Endodermal cell (in vitro differentiated cells): ENCODE measurements at regions not wholly inside any gene's neighbourhood (a gene's known extent, or its start where the extent isn't known, plus 50 kb on each side); places are given as distances from the start of the nearest gene placed in this dataset.

Experiments
- DNase-seq: peaks from one replicate; pipeline ENCODE4 v3.0.0-alpha.2; 2017
- H3K27ac ChIP-seq: 2 replicates; pipeline ENCODE4 v1.5.1; 2013; ENCODE audit warnings: mild to moderate bottlenecking, low read depth, low read length, moderate library complexity
- H3K27me3 ChIP-seq: 2 replicates; pipeline ENCODE4 v1.6.1; 2013; ENCODE audit warnings: mild to moderate bottlenecking, low read length, moderate library complexity; ENCODE audit not compliant: insufficient read depth, control insufficient read depth, poor library complexity, severe bottlenecking
- H3K36me3 ChIP-seq: 2 replicates; pipeline ENCODE4 v1.7.0; 2013; ENCODE audit warnings: mild to moderate bottlenecking, low read length, moderate library complexity; ENCODE audit not compliant: control insufficient read depth, insufficient read depth
- H3K4me1 ChIP-seq: one replicate; pipeline ENCODE4 v1.7.0; 2013; ENCODE audit warnings: low read length; ENCODE audit not compliant: control insufficient read depth, insufficient read depth
- H3K4me3 ChIP-seq: 2 replicates; pipeline ENCODE4 v1.5.1; 2013; ENCODE audit warnings: mild to moderate bottlenecking, low read length, moderate library complexity
- H3K9ac ChIP-seq: 2 replicates; pipeline ENCODE4 v1.6.1; 2013; ENCODE audit warnings: mild to moderate bottlenecking, low read length, moderate library complexity; ENCODE audit not compliant: poor library complexity, severe bottlenecking; ENCODE audit errors: extremely low read depth
- H3K9me3 ChIP-seq: 2 replicates; pipeline ENCODE4 v1.6.1; 2013; ENCODE audit warnings: mild to moderate bottlenecking, low read length, moderate library complexity; ENCODE audit not compliant: control insufficient read depth
- H3K27ac Mint-ChIP-seq: 2 replicates; pipeline ENCODE4 v1.8.0; 2020; ENCODE audit warnings: mixed read lengths
- H3K27me3 Mint-ChIP-seq: 2 replicates; pipeline ENCODE4 v1.8.0; 2021; ENCODE audit warnings: mild to moderate bottlenecking, mixed read lengths; ENCODE audit not compliant: insufficient read depth
- H3K36me3 Mint-ChIP-seq: 2 replicates; pipeline ENCODE4 v1.8.0; 2020; ENCODE audit warnings: low read depth, mixed read lengths
- H3K4me1 Mint-ChIP-seq: 2 replicates; pipeline ENCODE4 v1.8.0; 2020; ENCODE audit warnings: mixed read lengths
- H3K4me3 Mint-ChIP-seq: 2 replicates; pipeline ENCODE4 v1.8.0; 2020; ENCODE audit warnings: mild to moderate bottlenecking, moderate library complexity, mixed read lengths
- H3K9me3 Mint-ChIP-seq: 2 replicates; pipeline ENCODE4 v1.8.0; 2020; ENCODE audit warnings: mild to moderate bottlenecking, mixed read lengths
- WGBS, 2 experiments: methylation state at CpG; one replicate each; pipeline versions ENCODE4 v1.1.5 to v1.1.7; 2013; ENCODE audit warnings: missing lambda C conversion rate in 2 of 2, mixed read lengths in 1 of 2; ENCODE audit not compliant: insufficient coverage in 1 of 2, insufficient read length in 1 of 2; 5-methylcytosine and 5-hydroxymethylcytosine counted together
- TF ChIP-seq, protein P1 (sequence below): fragments of 200-600 bp; sonication (generic); conservative IDR thresholded peaks from 2 replicates; pipeline ENCODE4 v1.5.0; 2021; ENCODE audit warnings: antibody characterized with exemption, mild to moderate bottlenecking

DNA sequence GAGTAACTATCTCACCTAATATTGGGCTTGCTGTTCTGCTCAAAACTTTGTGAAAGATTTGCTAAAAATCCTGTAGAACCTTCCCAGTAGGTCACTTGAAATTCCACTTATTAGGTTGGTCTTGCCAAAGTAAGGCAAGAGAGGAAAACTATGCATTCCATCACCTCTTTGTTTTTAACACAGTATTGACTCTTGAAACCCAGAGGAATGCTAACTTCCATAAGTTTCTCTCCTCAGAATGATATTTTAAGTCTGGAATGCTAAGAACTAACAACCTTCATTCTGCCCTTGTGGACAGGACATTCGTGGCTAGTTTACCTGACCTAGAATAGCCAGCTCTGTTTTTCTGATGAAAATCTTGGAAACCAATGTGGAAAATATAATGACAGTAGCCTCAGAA is 154.5 kb downstream of the TMCO5A start:
- WGBS, 2 experiments = 71 to 90% methylated on average over 1 of the region's 1 CpG
- Histone ChIP-seq H3K9me3 (no peaks in the 10 kb centered on the region), H3K36me3 (no peaks in the 10 kb centered on the region), H3K27me3 (peaks cover 5% of the 10 kb centered on the region), H3K27ac (no peak overlapping the region), H3K9ac (no peak overlapping the region), H3K4me1 (no peaks in the 10 kb centered on the region), H3K4me3 (no peak overlapping the region)
- TF ChIP-seq, protein P1, sequence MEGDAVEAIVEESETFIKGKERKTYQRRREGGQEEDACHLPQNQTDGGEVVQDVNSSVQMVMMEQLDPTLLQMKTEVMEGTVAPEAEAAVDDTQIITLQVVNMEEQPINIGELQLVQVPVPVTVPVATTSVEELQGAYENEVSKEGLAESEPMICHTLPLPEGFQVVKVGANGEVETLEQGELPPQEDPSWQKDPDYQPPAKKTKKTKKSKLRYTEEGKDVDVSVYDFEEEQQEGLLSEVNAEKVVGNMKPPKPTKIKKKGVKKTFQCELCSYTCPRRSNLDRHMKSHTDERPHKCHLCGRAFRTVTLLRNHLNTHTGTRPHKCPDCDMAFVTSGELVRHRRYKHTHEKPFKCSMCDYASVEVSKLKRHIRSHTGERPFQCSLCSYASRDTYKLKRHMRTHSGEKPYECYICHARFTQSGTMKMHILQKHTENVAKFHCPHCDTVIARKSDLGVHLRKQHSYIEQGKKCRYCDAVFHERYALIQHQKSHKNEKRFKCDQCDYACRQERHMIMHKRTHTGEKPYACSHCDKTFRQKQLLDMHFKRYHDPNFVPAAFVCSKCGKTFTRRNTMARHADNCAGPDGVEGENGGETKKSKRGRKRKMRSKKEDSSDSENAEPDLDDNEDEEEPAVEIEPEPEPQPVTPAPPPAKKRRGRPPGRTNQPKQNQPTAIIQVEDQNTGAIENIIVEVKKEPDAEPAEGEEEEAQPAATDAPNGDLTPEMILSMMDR = no peak
- H3K4me1 Mint-ChIP-seq = peaks cover 7% of the 10 kb centered on the region
- no peak overlapping the region for H3K27ac Mint-ChIP-seq
- no peak for DNase-seq
- H3K4me3 Mint-ChIP-seq = no peak overlapping the region
- peaks cover 3% of the 10 kb centered on the region for H3K9me3 Mint-ChIP-seq
- H3K36me3 Mint-ChIP-seq = no peaks in the 10 kb centered on the region
- H3K27me3 Mint-ChIP-seq = no peaks in the 10 kb centered on the region

DNA sequence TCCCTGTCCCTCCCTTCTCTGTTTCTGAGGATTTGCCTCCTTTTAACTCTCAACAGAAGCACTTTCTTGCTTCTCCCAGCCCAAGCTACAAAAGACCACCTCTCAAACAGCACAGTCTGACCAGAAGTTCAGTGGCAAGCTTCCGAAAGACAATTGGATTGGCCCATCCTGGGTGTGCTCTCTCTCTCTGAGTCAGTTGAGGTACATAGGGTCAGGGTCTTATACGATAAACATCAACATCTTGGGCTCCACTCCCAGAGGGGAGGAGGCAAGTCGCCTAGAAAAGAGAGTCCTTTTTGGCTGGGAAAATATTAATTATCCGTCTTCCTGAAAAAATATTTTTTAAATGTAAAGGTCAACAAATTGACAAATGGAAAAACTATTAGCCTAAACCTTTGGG is 155.8 kb downstream of the TMCO5A start:
- Histone ChIP-seq H3K27ac (no peak overlapping the region), H3K27me3 (no peaks in the 10 kb centered on the region), H3K9me3 (no peaks in the 10 kb centered on the region), H3K4me1 (no peaks in the 10 kb centered on the region), H3K9ac (no peak overlapping the region), H3K36me3 (no peaks in the 10 kb centered on the region), H3K4me3 (no peak overlapping the region)
- Mint-ChIP-seq H3K27me3 (no peaks in the 10 kb centered on the region), H3K36me3 (no peaks in the 10 kb centered on the region), H3K27ac (no peak overlapping the region), H3K4me3 (no peak overlapping the region), H3K4me1 (peaks cover 7% of the 10 kb centered on the region), H3K9me3 (peaks cover 3% of the 10 kb centered on the region)
- no peak for DNase-seq
- 90 to 94% methylated on average over 2 to 4 of the region's 4 CpGs for WGBS, 2 experiments
- TF ChIP-seq, protein P1 = no peak

DNA sequence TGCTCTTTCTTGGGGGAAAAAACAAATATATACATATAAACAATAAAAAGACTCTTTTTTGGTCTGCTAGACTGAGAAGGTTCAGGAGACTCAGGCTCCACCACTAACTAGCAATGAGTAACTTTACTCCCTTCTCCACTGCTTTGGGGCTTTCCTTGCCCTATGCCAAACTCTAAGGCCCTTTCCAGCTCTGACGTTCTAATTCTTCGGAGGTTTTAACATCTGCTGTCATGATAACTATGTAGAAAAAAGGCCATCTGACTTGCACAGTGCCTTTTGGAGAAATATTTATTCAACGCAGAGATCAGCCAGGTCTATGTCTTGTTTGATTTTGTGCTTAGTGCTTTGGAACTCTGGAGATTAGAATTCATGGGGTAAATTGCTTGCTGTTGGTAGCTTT is 156.2 kb downstream of the TMCO5A start:
- no peaks in the 10 kb centered on the region for H3K27me3 Mint-ChIP-seq
- DNase-seq = no peak

More for the DNA sequence above, 156.2 kb downstream of the TMCO5A start:
- TF ChIP-seq, protein P1 = no peak
- Histone ChIP-seq H3K36me3 (no peaks in the 10 kb centered on the region), H3K9ac (no peak overlapping the region), H3K27me3 (no peaks in the 10 kb centered on the region), H3K9me3 (no peaks in the 10 kb centered on the region), H3K4me1 (no peaks in the 10 kb centered on the region), H3K4me3 (no peak overlapping the region), H3K27ac (no peak overlapping the region)
- Mint-ChIP-seq H3K4me3 (no peak overlapping the region), H3K27ac (no peak overlapping the region), H3K4me1 (peaks cover 7% of the 10 kb centered on the region), H3K9me3 (peaks cover 3% of the 10 kb centered on the region), H3K36me3 (no peaks in the 10 kb centered on the region)
- WGBS, 2 experiments = 96 to 100% methylated on average over 3 of the region's 3 CpGs
